GM19455 (cell line): ENCODE measurements at regions not wholly inside any gene's neighbourhood (a gene's known extent, or its start where the extent isn't known, plus 50 kb on each side); places are given as distances from the start of the nearest gene placed in this dataset.
"Not testable (repeated sequence)": the region's sequence is repeated elsewhere in the genome, so short reads cannot be mapped to it uniquely, and the experiment has no call there.

Experiments
- ATAC-seq: cut with Tn5 transposase; IDR thresholded peaks from one replicate; pipeline ENCODE4 v1.9.1; 2021; ENCODE audit not compliant: unreplicated experiment

GRCh38 chr10:65394502-65395297 is 1531.1 kb upstream of the LRRTM3 start:
- ATAC-seq: no peak

GRCh38 chr10:65395631-65396030 is 1530.2 kb upstream of the LRRTM3 start:
- no peak for ATAC-seq

GRCh38 chr10:65396997-65397396 is 1528.8 kb upstream of the LRRTM3 start:
- no peak for ATAC-seq

- no peak for ATAC-seq
Measured at GRCh38 chr10:65408401-65408800, 1517.4 kb upstream of the LRRTM3 start.

- no peak for ATAC-seq
Measured at GRCh38 chr10:65413001-65413400, 1512.8 kb upstream of the LRRTM3 start.

- ATAC-seq: no peak
Measured at GRCh38 chr10:65415318-65415717, 1510.5 kb upstream of the LRRTM3 start.

GRCh38 chr10:65416094-65416493 is 1509.7 kb upstream of the LRRTM3 start:
- no peak for ATAC-seq

GRCh38 chr10:65419629-65420028 is 1506.2 kb upstream of the LRRTM3 start:
- ATAC-seq: no peak

GRCh38 chr10:65423043-65423442 is 1502.8 kb upstream of the LRRTM3 start:
- no peak for ATAC-seq

- not testable (repeated sequence) for ATAC-seq
Measured at GRCh38 chr10:65429381-65429780, 1496.5 kb upstream of the LRRTM3 start.

- ATAC-seq: no peak
Measured at GRCh38 chr10:65430979-65431378, 1494.9 kb upstream of the LRRTM3 start.

GRCh38 chr10:65470986-65471385 is 1454.8 kb upstream of the LRRTM3 start:
- no peak for ATAC-seq

GRCh38 chr10:65482848-65483247 is 1443.0 kb upstream of the LRRTM3 start:
- no peak for ATAC-seq

- ATAC-seq: no peak
Measured at GRCh38 chr10:65491799-65492198, 1434.0 kb upstream of the LRRTM3 start.

- ATAC-seq: no peak
Measured at GRCh38 chr10:65496541-65496940, 1429.3 kb upstream of the LRRTM3 start.

GRCh38 chr10:65497837-65498236 is 1428.0 kb upstream of the LRRTM3 start:
- ATAC-seq: no peak

- ATAC-seq: no peak
Measured at GRCh38 chr10:65500716-65501115, 1425.1 kb upstream of the LRRTM3 start.

GRCh38 chr10:65501259-65501658 is 1424.6 kb upstream of the LRRTM3 start:
- ATAC-seq: no peak

GRCh38 chr10:65518379-65518778 is 1407.5 kb upstream of the LRRTM3 start:
- ATAC-seq: no peak

- no peak for ATAC-seq
Measured at GRCh38 chr10:65528986-65529385, 1396.8 kb upstream of the LRRTM3 start.

GRCh38 chr10:65531545-65531944 is 1394.3 kb upstream of the LRRTM3 start:
- no peak for ATAC-seq

- ATAC-seq: no peak
Measured at GRCh38 chr10:65534771-65535170, 1391.1 kb upstream of the LRRTM3 start.

GRCh38 chr10:65544756-65545155 is 1381.1 kb upstream of the LRRTM3 start:
- ATAC-seq: no peak
